ENCODE measurements at regions not wholly inside any gene's neighbourhood (a gene's known extent, or its start where the extent isn't known, plus 50 kb on each side); places are given as distances from the start of the nearest gene placed in this dataset.
"Not testable (repeated sequence)": the region's sequence is repeated elsewhere in the genome, so short reads cannot be mapped to it uniquely, and the experiment has no call there.

DNA sequence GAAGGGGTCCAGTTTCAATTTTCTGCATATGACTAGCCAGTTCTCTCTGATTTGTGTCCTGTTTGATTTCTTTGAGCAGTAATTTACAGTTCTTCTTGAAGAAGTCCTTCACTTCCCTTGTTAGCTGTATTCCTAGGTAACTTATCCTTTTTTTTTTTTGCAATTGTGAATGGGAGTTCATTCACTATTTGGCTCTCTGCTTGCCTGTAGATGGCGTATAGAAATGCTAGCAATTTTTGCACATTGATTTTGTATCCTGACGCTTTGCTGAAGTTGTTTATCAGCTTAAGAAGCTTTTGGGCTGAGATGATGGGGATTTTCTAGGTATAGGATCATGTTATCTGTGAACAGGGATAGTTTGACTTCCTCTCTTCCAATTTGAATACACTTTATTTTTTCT lies 77.6 kb upstream of the NID2 start:
- DNase-seq (ENCODE audit: low spot score in 2 of 2) = no peak
- no peak overlapping the region for H3K27ac ChIP-seq
- no peaks in the 10 kb centered on the region for H3K4me1 ChIP-seq
- no peaks in the 10 kb centered on the region for H3K36me3 ChIP-seq
- H3K27me3 ChIP-seq = peaks cover 4% of the 10 kb centered on the region
- TF ChIP-seq POLR2A (IDR thresholded peaks at IDR 0.05) (no peak), EP300 (IDR thresholded peaks at IDR 0.05) (no peak)
- TF ChIP-seq, protein P1, sequence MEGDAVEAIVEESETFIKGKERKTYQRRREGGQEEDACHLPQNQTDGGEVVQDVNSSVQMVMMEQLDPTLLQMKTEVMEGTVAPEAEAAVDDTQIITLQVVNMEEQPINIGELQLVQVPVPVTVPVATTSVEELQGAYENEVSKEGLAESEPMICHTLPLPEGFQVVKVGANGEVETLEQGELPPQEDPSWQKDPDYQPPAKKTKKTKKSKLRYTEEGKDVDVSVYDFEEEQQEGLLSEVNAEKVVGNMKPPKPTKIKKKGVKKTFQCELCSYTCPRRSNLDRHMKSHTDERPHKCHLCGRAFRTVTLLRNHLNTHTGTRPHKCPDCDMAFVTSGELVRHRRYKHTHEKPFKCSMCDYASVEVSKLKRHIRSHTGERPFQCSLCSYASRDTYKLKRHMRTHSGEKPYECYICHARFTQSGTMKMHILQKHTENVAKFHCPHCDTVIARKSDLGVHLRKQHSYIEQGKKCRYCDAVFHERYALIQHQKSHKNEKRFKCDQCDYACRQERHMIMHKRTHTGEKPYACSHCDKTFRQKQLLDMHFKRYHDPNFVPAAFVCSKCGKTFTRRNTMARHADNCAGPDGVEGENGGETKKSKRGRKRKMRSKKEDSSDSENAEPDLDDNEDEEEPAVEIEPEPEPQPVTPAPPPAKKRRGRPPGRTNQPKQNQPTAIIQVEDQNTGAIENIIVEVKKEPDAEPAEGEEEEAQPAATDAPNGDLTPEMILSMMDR (IDR thresholded peaks at IDR 0.05) = no peak
- 21% methylated on average over 2 of the region's 2 CpGs for WGBS
- H3K4me3 ChIP-seq = no peak overlapping the region
- H3K9me3 ChIP-seq = no peaks in the 10 kb centered on the region

DNA sequence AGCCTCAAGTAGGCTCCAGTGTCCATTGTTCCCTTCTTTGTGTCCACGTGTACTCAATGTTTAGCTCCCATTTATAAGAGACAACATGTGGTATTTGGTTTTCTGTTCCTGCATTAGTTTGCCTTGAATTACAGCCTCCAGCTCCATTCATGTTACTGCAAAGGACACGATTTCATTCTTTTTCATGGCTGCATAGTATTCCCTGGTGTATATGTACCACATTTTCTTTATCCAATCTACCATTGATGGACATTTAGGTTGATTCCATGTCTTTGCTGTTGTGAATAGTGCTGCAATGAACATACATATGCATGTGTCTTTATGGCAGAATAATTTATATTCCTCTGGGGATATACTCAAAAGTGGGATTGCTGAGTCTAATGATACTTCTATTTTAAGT lies 75.2 kb upstream of the NID2 start:
- 92% methylated on average over 2 of the region's 2 CpGs for WGBS
- not testable (repeated sequence) for H3K4me3 ChIP-seq; H3K9me3 ChIP-seq; H3K36me3 ChIP-seq; H3K27me3 ChIP-seq; DNase-seq (ENCODE audit: low spot score in 2 of 2); H3K27ac ChIP-seq; H3K4me1 ChIP-seq

DNA sequence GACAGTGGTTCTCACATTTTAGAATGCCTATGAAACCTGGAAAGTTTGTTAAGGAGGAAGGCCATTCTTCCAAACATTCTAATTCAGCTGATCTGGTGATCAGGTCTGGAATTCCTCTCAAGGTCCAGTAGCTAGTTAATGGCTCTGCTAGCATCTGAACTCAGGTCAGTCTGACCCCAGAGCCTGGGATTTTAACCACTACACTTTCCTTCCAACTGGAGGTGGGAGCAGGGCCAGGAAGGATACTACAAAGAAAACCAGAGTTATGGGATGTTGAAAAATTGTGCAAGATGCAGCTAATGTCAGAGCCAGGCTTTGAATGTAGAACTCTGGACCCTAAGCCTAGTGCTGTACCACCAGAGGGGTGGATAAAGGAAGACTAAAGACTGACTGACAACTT lies 73.6 kb upstream of the NID2 start:
- H3K4me3 ChIP-seq = no peak overlapping the region
- TF ChIP-seq EP300 (IDR thresholded peaks at IDR 0.05) (no peak), POLR2AphosphoS5 (IDR thresholded peaks at IDR 0.05) (no peak), POLR2A (IDR thresholded peaks at IDR 0.05) (no peak)
- TF ChIP-seq, protein P1 (IDR thresholded peaks at IDR 0.05) = no peak
- no peaks in the 10 kb centered on the region for H3K4me1 ChIP-seq
- H3K27ac ChIP-seq = no peak overlapping the region
- H3K9me3 ChIP-seq = no peaks in the 10 kb centered on the region
- DNase-seq (ENCODE audit: low spot score in 2 of 2) = no peak
- H3K36me3 ChIP-seq = no peaks in the 10 kb centered on the region
- no peaks in the 10 kb centered on the region for H3K27me3 ChIP-seq

DNA sequence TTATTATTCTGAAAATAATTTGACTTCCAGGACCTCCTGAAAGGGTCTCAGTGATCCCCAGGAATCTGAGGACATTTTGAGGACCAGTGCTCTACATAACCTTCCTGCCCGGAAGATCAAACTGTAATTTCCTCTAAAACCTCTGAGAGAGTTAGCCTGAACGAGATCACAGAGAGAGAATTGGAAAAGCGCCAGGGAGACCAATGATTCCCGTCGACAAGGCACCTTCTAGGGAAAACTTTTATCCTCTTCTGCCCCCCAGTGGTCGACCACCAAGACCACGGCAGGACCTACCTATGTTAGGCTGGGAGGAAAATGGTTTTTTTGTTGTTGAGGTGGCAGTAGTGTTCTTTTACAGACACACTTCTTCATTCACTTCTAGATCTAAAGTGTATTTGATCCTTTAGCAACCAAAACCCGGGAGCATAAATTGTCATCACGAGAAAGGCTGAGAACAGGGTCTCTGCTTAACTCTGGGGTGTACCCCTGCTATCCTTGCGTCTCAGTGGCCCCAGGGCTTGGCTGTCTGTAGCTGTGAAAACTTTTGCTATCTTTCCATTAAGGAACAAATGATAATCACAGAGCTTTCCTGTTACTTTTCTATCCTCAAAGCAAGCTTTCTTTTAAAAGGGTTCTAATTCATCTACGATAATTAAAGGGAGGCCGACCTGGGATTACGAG lies 62.9 kb upstream of the NID2 start:
- Histone ChIP-seq H3K4me1 (peaks cover 5% of the 10 kb centered on the region), H3K27me3 (no peaks in the 10 kb centered on the region), H3K9me3 (no peaks in the 10 kb centered on the region), H3K36me3 (no peaks in the 10 kb centered on the region), H3K4me3 (no peak overlapping the region), H3K27ac (no peak overlapping the region)
- DNase-seq (ENCODE audit: low spot score in 2 of 2) = peak in 1 of 2 donors; percentile 73
- WGBS = 28% methylated on average over 13 of the region's 13 CpGs
- TF ChIP-seq POLR2A (IDR thresholded peaks at IDR 0.05) (no peak), POLR2AphosphoS5 (IDR thresholded peaks at IDR 0.05) (no peak)
- TF ChIP-seq, protein P1 (IDR thresholded peaks at IDR 0.05) = peak in 1 of 2 donors; percentile 30

DNA sequence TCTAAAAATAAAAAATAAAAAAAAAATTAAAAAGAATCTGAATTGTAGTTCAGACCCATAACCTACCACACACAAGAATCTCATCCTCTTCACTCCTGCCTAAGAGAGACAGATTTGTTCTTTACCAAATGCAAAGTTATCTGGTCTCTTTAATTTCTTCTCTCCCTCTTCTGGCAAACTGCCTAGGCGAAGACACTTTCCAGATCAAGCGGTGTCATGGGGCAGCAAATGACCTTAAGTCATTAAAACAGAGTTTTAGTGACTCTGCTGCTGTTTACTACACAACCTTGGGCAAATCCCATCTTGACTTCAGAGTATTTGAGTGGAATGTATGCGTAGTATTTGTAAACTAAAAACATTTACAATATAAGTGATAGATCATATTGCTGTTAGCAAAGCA lies 60.9 kb upstream of the NID2 start:
- Histone ChIP-seq H3K27me3 (no peaks in the 10 kb centered on the region), H3K4me3 (no peak overlapping the region), H3K27ac (no peak overlapping the region), H3K4me1 (peaks cover 5% of the 10 kb centered on the region), H3K36me3 (no peaks in the 10 kb centered on the region), H3K9me3 (no peaks in the 10 kb centered on the region)
- DNase-seq (ENCODE audit: low spot score in 2 of 2) = no peak
- TF ChIP-seq POLR2AphosphoS5 (IDR thresholded peaks at IDR 0.05) = no peak
- TF ChIP-seq POLR2A (IDR thresholded peaks at IDR 0.05) = no peak
- no peak for TF ChIP-seq EP300 (IDR thresholded peaks at IDR 0.05)
- TF ChIP-seq, protein P1 (IDR thresholded peaks at IDR 0.05) = no peak
- 63% methylated on average over 3 of the region's 3 CpGs for WGBS

DNA sequence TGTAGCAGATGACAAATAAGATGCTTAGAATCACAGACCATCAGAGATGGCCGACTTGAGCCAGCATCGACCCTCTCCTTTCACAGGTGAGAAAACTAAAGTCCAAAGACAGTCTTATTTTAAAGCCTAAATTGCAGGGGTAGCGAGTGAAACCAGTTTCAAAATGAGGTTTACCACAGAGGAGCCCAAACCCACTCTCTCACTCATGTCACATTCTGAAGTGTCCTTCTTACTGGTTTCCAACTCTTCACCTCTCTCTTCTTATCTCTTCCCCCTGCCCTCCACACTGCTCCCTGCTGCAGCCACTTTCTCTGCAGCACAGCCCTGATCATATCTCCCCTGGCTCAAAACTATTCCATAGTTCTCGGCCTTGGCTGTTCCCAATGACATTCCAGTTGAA lies 57.0 kb upstream of the NID2 start:
- Histone ChIP-seq H3K27me3 (no peaks in the 10 kb centered on the region), H3K4me1 (no peaks in the 10 kb centered on the region), H3K36me3 (no peaks in the 10 kb centered on the region), H3K9me3 (no peaks in the 10 kb centered on the region), H3K4me3 (no peak overlapping the region), H3K27ac (no peak overlapping the region)
- DNase-seq (ENCODE audit: low spot score in 2 of 2) = no peak
- no peak for TF ChIP-seq EP300 (IDR thresholded peaks at IDR 0.05)
- no peak for TF ChIP-seq POLR2AphosphoS5 (IDR thresholded peaks at IDR 0.05)
- TF ChIP-seq POLR2A (IDR thresholded peaks at IDR 0.05) = no peak
- TF ChIP-seq, protein P1 (IDR thresholded peaks at IDR 0.05) = no peak
- 83% methylated on average over 4 of the region's 4 CpGs for WGBS

All from suprapubic skin (tissue), 4 donors.